GM18867 (cell line): ENCODE measurements at regions not wholly inside any gene's neighbourhood (a gene's known extent, or its start where the extent isn't known, plus 50 kb on each side); places are given as distances from the start of the nearest gene placed in this dataset.

Source experiments
- ATAC-seq: cut with Tn5 transposase; IDR thresholded peaks from one replicate; pipeline ENCODE4 v1.9.1; 2021; ENCODE audit warnings: mild to moderate bottlenecking, moderate library complexity; ENCODE audit not compliant: unreplicated experiment

DNA sequence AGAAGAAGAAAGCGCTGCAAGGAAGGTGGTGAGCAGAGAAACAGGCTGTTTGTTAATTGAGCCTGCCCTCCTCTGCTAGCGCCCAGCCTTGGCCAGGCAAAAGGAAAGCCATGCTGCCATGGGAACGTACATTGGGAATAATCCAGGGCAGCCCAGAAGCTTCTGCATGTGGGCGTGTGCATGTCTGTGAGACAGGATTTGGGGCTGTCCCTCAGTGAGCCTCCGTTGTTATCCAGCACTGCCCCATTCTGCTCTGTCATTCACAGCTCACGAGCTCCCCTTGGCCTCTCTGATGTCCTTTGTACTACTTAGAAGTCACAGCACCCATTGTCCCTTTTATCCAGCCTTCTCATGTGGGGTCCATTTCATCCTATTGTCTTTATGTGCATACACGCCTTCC, 239.1 kb upstream of the ROPN1 start:
- ATAC-seq, result no peak

DNA sequence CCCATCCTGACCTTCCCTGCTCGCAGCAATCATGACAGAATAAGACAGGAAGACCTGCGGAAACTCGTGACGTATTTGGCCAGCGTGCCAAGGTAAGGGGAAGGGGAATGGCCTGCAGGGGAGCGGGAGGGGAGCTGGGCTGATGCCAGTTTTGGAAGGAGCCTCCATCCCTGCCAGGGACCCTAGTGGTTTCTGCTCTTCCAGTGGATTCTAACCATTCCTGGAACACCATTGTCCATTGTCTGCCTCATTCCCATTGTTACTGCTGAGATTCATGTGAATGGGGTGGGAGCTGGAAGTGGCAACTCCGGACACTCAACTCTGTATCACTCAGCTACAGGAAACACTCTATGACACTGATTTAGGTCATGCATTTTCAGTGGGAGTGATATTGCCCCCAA, 242.9 kb upstream of the ROPN1 start:
- no peak for ATAC-seq

DNA sequence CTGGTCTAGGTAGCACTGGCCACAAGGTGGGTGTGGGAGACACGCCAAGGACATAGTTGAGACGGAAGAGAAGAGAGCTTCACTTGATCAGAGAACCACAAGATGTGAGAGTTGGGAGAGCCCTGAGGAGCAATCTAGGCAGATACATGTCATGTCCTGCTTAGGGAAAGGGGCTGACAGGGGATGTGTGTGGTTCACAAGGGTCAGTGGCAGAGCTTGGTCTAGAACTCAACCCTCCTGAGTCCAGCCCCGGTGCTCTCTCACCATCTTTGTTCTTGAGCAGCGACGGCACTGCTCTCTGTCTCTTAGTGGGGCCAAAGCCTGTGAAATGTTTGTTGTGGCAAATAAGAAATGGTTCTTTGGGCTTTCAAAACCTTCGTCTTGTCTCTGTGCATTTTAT, 243.5 kb upstream of the ROPN1 start:
- ATAC-seq, result no peak

DNA sequence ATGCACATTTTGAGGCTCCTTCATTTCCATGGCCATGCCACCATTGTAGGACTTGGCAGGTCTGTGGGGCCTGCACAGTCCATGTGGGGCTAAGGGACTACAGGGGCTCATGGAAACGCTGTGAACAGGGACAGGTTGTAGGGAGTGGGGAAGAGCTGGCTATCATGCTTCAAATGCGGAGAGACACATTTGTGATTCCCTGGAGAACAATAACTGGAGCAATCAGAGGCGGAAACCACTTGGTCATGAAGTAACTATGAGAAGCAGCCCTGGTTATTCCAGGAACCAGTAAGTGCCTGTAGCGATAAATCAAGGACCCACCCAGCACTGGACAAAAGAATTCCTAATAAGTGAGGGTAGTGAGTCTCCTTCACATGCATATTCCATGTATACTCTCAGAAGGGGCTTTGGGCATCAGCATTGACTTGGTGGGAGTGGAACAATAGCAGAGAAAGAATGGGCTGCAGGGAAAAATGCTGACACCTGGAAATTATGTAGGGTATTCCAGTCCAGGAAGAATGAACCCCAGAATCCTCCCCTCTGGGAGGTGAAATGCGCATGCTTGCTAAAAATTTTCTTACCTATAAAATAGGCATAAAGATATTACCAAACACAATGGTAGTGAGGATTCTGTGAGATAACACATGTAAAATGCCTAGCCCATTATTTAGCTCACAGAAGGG, 251.4 kb upstream of the ROPN1 start:
- ATAC-seq, result no peak

DNA sequence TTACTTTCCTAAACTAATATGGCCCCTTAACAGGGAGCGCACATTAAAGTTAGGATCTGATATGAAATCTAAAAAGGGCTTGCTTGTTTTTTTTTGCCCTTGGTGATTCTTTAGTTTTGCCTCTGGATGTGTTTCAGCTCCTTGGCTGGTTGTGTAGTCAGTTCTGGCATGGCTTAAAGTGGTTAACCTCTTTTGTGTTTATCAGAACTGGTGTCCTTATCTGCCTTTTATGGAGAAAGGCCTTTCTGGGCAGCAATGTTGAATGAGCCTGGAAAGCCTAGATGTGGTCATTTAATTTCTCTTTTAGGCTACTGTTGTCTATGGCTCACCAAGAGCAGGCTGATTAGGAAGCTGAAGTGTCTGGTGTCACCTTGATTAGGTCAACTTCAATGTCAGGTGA, 254.5 kb upstream of the ROPN1 start:
- no peak for ATAC-seq

DNA sequence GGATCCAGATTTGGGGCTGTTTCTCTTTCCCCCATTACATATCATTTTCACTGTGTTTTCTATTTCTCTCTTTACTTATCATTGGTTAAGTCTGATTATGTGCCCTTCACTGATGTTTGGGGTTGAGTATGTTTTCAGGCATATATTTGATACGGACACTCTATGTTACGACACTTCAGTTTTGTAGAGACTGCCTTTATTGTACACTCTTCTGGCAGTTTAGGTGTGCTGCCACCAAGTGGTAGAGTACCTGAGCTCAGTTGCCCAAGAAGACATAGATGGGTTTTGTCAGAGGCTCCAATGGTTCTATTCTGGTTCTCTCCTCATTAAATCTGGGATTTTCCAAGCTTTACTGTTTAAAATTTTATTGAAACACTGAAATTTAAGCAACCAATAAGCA, 255.0 kb upstream of the ROPN1 start:
- ATAC-seq, result no peak

DNA sequence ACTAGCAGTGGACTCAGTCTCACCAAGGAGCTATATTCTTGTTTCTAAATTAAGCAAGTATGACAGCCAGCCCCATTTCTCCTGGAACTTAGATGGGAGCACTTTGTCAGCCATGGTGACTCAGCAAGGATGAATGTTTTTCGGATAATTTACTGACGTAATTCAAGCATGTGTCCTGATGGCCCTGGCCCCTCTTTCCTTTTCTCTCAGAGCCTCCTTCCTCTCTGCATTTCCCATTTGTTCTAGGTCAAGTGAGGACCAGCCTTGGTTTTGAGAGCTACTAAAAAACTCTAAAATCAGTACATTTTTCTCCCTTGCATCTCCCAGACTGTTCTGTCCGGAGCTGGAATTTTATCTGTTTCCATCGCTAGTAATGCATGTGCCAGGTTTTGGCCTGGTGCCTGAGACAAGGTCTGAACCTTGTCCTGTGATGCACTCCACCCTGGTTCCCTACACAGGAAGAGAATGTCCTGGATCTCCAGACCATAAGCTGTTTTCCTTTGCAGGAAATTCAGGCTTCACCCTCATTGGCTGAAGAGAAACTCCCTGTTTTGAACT, 256.6 kb upstream of the ROPN1 start:
- ATAC-seq, result no peak

DNA sequence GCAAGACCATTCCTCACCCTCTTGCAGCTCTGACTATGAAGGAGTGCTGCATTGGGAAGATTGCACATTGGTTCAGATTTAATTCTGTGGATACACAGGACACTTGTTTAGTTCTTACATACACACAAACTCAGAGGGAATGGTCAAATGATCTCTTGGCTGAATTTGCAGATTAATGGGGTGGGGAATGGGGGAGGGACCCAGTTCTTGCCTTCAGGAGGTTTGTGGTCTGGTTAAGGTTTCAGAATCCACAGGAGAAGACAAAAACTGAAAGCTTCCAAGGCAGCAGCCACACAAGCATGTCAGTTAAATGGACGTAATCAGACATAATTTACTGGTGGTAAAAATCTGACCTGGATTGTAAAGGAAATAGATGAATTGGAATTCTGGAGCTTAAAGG, 257.1 kb upstream of the ROPN1 start:
- ATAC-seq, result no peak

DNA sequence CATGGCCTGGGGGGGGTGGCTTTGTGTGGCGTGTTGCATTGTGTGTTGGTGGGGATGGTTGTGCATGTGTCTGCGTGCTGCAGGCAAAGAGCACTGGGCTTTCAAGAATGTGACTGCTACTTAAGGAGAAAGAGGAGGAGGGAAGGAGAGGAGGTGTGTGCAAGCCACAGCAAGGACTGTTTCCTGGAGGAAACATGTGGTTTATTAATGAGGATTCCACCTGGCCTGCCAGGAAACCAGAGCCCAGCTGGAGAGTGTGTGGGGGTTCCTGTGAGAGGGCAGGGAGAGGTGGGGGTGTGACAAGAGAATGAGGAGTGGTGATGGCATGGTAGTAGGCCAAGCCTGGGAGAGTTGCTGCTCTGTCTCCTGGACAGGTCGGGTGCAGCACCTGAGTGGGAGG, 258.1 kb upstream of the ROPN1 start:
- no peak for ATAC-seq

DNA sequence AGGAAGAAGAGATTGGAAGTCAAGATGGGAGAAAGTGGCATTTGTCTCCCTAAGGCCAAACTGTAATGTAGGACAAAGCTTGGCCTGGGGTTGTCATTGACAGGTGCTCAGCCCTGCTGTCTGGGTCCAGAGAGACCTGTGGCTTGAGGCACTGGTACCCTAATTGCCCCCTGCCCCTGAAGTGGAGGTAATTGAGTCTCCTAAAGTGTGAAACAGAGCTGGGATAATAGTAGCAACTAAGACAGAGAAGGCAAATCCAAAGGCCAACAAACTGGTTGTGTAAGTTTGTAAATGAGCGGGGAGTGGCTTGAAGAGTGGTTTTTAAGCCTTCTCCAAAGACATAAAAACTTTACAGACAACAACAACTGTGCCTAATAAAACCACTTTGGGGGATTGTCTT, 264.2 kb upstream of the ROPN1 start:
- ATAC-seq, result no peak

DNA sequence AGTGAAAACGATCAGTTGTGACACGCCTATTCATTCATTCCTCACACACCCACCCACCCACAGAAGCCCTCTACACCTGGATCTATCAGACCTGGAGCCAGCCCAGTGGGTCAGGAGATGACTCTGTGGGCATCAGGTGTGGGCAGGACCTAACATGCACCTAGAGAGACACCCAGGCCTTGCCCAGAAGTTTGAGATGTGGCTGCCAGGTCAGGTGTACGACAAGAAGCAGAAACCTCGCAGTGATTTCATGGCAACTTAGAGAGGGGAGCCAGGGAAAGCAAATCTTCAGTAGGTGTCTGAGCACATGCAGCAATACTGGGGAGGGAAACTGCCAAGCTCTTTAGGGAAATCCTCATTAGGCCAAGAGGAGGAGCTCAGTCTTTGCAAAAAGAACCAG, 264.7 kb upstream of the ROPN1 start:
- ATAC-seq, result no peak

DNA sequence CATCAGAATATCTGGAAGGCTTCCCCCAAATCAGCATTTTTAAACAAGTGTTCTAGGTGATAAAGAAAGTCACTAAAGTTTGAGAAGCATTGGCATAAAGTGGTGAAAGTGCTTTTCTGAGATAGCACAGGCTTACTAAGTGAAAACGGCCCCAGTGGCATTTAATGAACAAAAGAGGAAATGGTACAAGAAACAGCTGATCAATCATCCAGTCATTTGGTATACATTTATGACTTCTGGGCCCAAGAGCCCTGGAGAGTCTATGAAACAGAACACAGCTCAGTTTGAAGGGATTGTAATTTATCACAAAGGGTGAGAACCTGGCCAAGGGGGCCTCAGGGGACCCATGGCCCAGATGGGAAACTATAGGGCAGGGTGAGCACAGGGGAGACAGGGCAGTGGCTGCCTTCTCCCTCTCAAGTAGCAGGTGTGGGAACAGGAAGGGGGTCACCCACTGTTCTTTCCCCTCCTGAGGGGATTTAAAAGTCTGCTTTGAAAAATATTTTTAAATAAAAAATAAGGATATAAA, 265.5 kb upstream of the ROPN1 start:
- no peak for ATAC-seq

DNA sequence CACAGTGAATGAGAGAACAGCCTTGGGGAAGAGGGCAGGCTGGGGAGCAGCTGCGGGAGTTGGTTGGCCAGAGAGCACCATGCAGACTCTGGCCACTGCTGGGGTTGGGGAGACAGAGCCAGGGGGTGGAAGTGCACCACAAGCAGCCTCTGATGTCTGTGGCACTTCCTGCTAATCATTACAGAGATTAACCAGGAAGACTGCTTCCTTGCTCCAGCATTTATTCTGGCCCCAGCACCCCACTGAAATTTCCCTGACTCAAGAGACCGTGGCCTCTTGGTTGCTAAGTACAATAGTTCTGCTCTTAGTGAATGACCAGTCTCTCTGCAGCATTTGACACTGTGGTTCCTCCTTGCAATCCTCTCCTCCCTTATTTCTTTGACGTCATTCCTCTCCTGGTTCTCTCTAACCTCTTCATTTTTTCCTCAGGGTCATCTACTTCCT, 266.2 kb upstream of the ROPN1 start:
- ATAC-seq, result no peak

DNA sequence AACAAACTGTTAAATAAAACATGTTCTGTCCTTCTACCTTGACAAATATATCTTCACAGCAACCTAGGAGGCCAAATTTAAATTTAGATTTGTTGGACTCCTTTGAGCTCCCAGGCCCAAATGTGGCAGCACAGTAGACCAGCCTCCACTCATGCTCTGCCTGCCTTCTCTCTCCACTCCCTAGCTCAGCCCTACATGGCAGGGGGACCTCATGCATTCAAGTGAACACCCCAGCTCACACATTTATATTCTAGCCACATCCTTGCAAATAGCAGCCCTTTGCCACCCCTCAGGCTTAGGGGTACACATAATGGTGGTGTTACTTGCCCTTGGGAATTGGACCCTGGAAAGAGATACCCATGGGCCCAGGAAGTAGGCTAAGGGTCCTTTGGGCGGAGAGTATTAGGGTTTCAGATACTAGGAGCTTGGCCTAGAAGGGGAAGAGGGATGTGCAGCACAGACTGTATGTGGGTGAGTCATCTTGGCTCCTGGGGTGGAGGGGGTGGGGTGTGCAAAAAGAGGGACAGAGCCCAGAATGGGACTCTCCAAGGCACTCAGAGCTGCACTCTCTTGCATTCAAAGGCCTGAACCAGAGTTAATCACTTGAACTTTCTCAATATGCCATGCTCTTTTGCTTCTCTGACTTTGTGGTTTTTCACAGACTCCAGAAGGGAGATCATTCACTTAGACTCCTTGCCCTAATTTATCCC, 268.4 kb upstream of the ROPN1 start:
- ATAC-seq, result no peak

DNA sequence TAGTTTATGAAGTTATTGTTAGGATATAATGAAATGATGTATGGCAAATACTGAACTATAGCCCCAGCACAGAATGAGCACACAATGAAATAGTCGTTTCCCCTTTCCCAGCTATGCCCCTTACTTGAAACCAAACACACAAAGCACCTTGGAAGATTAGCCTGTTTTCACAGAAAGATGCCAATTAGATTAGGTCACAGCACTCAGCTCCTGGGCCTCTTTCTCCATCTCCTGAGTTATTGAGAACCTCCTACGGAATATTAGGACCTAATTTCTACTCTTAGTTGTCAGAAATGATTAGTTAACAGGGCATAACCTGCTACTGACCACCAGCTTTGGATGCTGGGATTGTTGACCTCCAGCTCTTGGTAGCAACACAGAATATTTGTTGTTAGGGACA, 269.4 kb upstream of the ROPN1 start:
- no peak for ATAC-seq

DNA sequence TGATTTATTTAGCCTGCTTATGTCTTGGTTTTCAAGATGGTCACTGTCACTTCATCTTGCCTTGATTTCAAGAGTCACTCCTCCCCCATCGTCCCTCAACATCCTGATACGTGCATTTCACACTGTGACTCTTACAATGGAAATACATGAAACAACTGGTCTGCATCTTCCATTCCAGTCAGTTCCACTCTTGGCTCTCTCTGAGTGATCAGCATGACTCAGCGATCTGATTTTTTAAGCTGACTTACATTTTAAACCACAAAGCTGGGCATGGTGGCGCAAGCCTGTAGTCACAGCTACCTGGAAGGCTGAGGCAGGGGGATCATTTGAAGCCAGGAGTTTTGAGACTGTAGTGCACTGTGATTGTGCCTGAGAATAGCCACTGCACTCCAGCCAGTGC, 271.2 kb upstream of the ROPN1 start:
- no peak for ATAC-seq

DNA sequence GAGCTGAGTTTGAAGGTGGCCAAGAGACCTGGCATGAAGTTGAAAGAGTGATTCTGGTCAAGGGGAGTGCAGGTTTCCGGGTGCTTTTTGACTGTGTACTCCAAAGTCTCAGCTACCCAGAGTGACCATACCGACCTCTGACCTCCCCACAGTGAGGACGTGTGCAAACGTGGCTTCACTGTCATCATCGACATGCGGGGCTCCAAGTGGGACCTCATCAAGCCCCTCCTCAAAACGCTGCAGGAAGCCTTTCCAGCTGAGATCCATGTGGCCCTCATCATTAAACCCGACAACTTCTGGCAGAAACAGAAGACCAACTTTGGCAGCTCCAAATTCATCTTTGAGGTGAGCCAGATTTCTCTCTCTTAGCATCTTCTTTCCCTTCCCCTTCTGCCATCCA, 272.4 kb upstream of the ROPN1 start:
- ATAC-seq, result no peak

DNA sequence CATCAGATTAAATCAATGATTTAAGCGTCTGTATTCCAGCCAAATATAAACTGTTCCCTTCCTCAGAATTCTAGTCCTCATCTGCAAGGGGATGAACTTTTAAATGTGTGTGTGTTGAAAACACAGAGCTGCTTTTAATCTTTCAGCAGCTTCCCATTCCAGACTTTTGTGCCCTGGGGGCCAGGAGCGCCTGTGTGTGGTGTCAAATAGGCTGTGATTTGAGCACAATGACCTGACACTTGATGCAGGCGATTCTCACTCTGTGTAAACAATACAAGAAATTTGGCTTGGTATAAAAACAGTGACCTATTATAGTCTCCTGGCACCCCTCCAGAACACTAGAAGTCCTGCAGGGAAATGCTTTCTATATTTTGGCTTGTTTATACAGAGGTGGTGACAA, 274.6 kb upstream of the ROPN1 start:
- ATAC-seq, result no peak

DNA sequence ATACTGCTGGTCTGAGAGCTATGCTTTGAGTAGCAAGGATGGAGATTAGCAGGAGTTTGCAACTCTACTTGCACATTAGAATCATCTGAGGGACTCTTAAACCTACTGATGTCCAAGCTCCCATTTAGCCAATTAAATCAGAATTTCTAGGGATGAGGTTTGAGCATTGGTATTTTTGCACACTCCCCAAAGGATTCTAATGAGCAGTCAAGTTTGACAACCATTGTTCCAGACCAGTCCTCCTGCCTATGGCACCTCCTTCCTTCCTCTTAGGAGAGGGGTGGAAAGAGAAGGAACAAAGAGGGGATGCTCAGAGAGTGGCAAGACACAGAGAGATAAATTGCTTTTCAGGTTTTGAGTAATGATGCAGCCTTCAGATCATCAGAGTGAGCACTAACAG, 275.5 kb upstream of the ROPN1 start:
- ATAC-seq, result no peak

DNA sequence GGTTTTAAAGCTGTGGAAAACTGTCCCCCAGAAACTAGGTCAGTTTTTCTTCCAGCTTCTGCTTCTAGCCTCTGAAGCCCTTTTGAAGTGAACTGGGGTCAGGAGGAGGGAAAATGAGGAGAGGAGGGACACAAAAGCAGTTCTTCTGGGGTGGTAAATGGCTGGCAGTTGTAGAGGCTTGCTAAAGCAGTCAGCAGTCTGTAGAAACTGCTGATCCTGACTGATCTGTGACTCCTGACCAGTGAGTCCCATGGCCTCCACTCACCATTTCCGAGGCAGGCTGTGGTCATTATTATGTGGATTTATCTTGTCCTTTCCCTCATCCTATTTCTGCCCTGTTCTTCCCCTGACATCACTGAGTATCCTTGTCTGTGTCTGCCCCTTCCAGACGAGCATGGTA, 276.4 kb upstream of the ROPN1 start:
- no peak for ATAC-seq

DNA sequence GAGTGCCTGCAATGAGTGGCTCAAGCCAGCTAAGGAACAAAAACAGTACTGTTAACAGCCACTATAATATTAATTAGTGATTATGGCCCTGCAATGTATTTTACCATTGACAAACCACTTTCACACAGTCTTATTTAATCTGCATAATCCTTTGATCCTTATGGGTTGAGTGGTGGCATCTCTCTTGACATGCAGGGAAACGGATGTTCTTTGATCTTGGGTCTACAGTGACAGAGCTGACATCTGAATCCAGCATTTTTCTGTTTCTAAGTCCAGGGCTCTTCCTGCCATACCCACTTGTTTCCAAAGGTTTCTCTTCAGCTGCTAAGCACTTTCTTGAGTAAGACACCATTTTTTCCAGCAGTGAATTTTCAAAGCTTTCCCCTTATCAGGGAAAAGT, 277.7 kb upstream of the ROPN1 start:
- ATAC-seq, result no peak

DNA sequence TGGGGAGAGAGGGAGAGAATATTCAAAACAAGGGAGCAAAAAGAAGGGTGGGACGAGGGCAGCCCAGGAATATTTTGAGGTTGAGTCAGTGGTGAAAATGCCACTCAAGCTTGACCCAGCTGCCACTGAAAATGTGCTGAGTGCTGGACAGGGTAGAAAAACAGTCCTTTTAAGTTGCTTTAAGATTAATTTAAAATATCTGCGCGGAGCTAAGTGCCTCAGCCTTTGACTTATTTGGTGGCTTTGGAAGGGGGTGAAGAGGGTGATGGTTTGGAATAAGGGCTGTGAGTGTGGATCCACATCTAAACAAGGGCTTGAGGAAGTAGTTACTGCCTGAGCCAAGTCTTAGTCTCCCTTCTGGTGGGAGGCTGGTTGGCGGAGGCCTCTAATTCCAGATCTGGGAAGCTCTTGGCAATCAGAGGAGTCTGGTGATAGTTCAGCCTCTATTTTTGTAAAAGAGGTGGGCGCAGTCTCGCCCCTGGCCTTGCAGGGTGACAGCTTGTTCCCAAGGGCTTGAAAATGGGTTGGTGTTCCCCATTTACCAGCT, 280.8 kb upstream of the ROPN1 start:
- no peak for ATAC-seq
